MM.1S (cell line): ENCODE measurements at regions not wholly inside any gene's neighbourhood (a gene's known extent, or its start where the extent isn't known, plus 50 kb on each side); places are given as distances from the start of the nearest gene placed in this dataset.
"Not testable (repeated sequence)": the region's sequence is repeated elsewhere in the genome, so short reads cannot be mapped to it uniquely, and the experiment has no call there.

Experiments used
- DNase-seq: peaks from one replicate; pipeline ENCODE4 v3.0.0-alpha.2; 2015
- H2AFZ ChIP-seq: fragments of 300-600 bp; sonication (generic); 2 replicates; pipeline ENCODE4 v1.6.0; 2016; ENCODE audit warnings: antibody characterized with exemption, low read length
- H3F3A ChIP-seq: fragments of 300-600 bp; sonication (generic); 2 replicates; pipeline ENCODE4 v1.6.1; 2016; ENCODE audit warnings: mild to moderate bottlenecking, antibody characterized with exemption, low read length, moderate library complexity, mixed read lengths; ENCODE audit not compliant: insufficient read depth
- H3K27ac ChIP-seq: fragments of 300-600 bp; sonication (generic); 2 replicates; pipeline ENCODE4 v1.5.1; 2016; ENCODE audit warnings: mild to moderate bottlenecking, low read length
- H3K27me3 ChIP-seq: fragments of 300-600 bp; sonication (generic); replicated peaks from 2 replicates; pipeline ENCODE4 v1.6.0; 2016; ENCODE audit warnings: low read length; ENCODE audit not compliant: insufficient read depth
- H3K36me3 ChIP-seq: fragments of 300-600 bp; sonication (generic); replicated peaks from 2 replicates; pipeline ENCODE4 v1.6.1; 2016; ENCODE audit warnings: mild to moderate bottlenecking, low read length, mixed read lengths; ENCODE audit not compliant: insufficient read depth
- H3K4me1 ChIP-seq: fragments of 300-600 bp; sonication (generic); 2 replicates; pipeline ENCODE4 v1.6.1; 2016; ENCODE audit warnings: low read length, mixed read lengths
- H3K4me2 ChIP-seq: fragments of 300-600 bp; sonication (generic); 2 replicates; pipeline ENCODE4 v1.6.0; 2016; ENCODE audit warnings: low read depth, low read length
- H3K4me3 ChIP-seq: fragments of 300-600 bp; sonication (generic); 2 replicates; pipeline ENCODE4 v1.5.1; 2016; ENCODE audit warnings: low read length, mixed read lengths
- H3K79me2 ChIP-seq: fragments of 300-600 bp; sonication (generic); 2 replicates; pipeline ENCODE4 v1.6.1; 2016; ENCODE audit warnings: mixed run types, low read length, mixed read lengths
- H3K9ac ChIP-seq: fragments of 300-600 bp; sonication (generic); 2 replicates; pipeline ENCODE4 v1.6.1; 2016; ENCODE audit warnings: low read length, mixed read lengths
- H3K9me2 ChIP-seq: fragments of 300-600 bp; sonication (generic); replicated peaks from 2 replicates; pipeline ENCODE4 v1.6.1; 2016; ENCODE audit warnings: mild to moderate bottlenecking, low read length, mixed read lengths; ENCODE audit not compliant: insufficient read depth
- H3K9me3 ChIP-seq: fragments of 300-600 bp; sonication (generic); replicated peaks from 2 replicates; pipeline ENCODE4 v1.6.1; 2016; ENCODE audit warnings: mild to moderate bottlenecking, low read length, mixed read lengths; ENCODE audit not compliant: insufficient read depth
- H4K20me1 ChIP-seq: fragments of 300-600 bp; sonication (generic); 2 replicates; pipeline ENCODE4 v1.6.1; 2016; ENCODE audit warnings: mild to moderate bottlenecking, low read length, moderate library complexity, mixed read lengths; ENCODE audit not compliant: insufficient read depth
- EZH2 ChIP-seq: fragments of 300-600 bp; sonication (generic); optimal IDR thresholded peaks from 2 replicates; pipeline ENCODE3; 2017; ENCODE audit warnings: low read depth, mild to moderate bottlenecking, antibody characterized with exemption, low read length, mixed read lengths
- EZH2phosphoT487 ChIP-seq: fragments of 300-600 bp; sonication (generic); IDR thresholded peaks from 2 replicates; pipeline ENCODE4 v1.6.1; 2018; ENCODE audit warnings: antibody characterized with exemption, low read length
- TF ChIP-seq, protein P1 (sequence below): fragments of 300-600 bp; sonication (generic); IDR thresholded peaks from 2 replicates; pipeline ENCODE4 v1.5.1; 2016; ENCODE audit warnings: antibody characterized with exemption, low read length, mixed read lengths

- Histone ChIP-seq H4K20me1 (no peaks in the 10 kb centered on the region), H3K4me1 (no peaks in the 10 kb centered on the region), H3K9me3 (no peaks in the 10 kb centered on the region), H3K4me2 (no peak overlapping the region), H3K27ac (no peak overlapping the region), H3K9me2 (no peaks in the 10 kb centered on the region), H3K36me3 (no peaks in the 10 kb centered on the region), H3K79me2 (no peaks in the 10 kb centered on the region), H3F3A (no peaks in the 10 kb centered on the region), H3K4me3 (no peak overlapping the region), H3K9ac (no peak overlapping the region), H2AFZ (no peak overlapping the region), H3K27me3 (peaks cover 89% of the 10 kb centered on the region)
- no peak for DNase-seq
- TF ChIP-seq EZH2phosphoT487 (no peak), EZH2 (no peak)
- TF ChIP-seq, protein P1, sequence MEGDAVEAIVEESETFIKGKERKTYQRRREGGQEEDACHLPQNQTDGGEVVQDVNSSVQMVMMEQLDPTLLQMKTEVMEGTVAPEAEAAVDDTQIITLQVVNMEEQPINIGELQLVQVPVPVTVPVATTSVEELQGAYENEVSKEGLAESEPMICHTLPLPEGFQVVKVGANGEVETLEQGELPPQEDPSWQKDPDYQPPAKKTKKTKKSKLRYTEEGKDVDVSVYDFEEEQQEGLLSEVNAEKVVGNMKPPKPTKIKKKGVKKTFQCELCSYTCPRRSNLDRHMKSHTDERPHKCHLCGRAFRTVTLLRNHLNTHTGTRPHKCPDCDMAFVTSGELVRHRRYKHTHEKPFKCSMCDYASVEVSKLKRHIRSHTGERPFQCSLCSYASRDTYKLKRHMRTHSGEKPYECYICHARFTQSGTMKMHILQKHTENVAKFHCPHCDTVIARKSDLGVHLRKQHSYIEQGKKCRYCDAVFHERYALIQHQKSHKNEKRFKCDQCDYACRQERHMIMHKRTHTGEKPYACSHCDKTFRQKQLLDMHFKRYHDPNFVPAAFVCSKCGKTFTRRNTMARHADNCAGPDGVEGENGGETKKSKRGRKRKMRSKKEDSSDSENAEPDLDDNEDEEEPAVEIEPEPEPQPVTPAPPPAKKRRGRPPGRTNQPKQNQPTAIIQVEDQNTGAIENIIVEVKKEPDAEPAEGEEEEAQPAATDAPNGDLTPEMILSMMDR = no peak
Measured at GRCh38 chr9:135179976-135180375, 92.5 kb downstream of the OLFM1 start.

DNA sequence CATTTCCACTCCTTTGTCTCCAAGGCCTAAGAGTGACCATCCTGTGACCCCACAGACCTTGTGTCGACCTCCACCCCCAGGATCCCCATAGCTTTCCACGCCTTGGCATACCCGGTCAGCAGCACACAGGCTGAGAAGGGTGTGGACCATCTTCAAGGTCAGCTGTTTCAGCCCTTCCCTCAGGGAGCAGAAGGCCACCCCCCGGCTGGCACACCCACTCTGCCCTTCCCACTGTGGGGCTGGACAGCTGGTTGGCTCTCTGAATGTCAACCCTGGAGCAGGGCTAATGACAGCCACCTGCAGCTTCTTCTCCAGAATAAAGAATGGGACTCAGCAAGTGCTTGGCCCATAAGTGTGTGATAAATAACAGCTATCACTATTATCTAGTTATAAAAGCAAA is 93.1 kb downstream of the OLFM1 start:
- no peak overlapping the region for H3K4me2 ChIP-seq
- H3K4me3 ChIP-seq = no peak overlapping the region
- H3K9me2 ChIP-seq = no peaks in the 10 kb centered on the region
- TF ChIP-seq, protein P1 = no peak
- H3K9ac ChIP-seq = no peak overlapping the region
- H2AFZ ChIP-seq = no peak overlapping the region
- H3F3A ChIP-seq = no peaks in the 10 kb centered on the region
- H3K79me2 ChIP-seq = no peaks in the 10 kb centered on the region
- no peaks in the 10 kb centered on the region for H4K20me1 ChIP-seq
- H3K27me3 ChIP-seq = peaks cover 89% of the 10 kb centered on the region
- no peaks in the 10 kb centered on the region for H3K36me3 ChIP-seq
- no peaks in the 10 kb centered on the region for H3K9me3 ChIP-seq
- H3K4me1 ChIP-seq = no peaks in the 10 kb centered on the region
- H3K27ac ChIP-seq = no peak overlapping the region
- DNase-seq = no peak

- H3K36me3 ChIP-seq = no peaks in the 10 kb centered on the region
- H3K9me2 ChIP-seq = no peaks in the 10 kb centered on the region
- no peaks in the 10 kb centered on the region for H3K9me3 ChIP-seq
- H3K4me3 ChIP-seq = no peak overlapping the region
- no peak overlapping the region for H2AFZ ChIP-seq
- H3K27ac ChIP-seq = no peak overlapping the region
- no peaks in the 10 kb centered on the region for H3K79me2 ChIP-seq
- no peak overlapping the region for H3K9ac ChIP-seq
- H3K4me1 ChIP-seq = no peaks in the 10 kb centered on the region
- DNase-seq = no peak
- peaks cover 89% of the 10 kb centered on the region for H3K27me3 ChIP-seq
- TF ChIP-seq EZH2 (no peak), EZH2phosphoT487 (no peak)
- TF ChIP-seq, protein P1 = no peak
- no peaks in the 10 kb centered on the region for H4K20me1 ChIP-seq
- H3F3A ChIP-seq = no peaks in the 10 kb centered on the region
- no peak overlapping the region for H3K4me2 ChIP-seq
Measured at GRCh38 chr9:135181336-135181735, 93.9 kb downstream of the OLFM1 start.

GRCh38 chr9:135181841-135182240 is 94.4 kb downstream of the OLFM1 start:
- H3K4me1 ChIP-seq, H3K9me3 ChIP-seq, H3K9ac ChIP-seq, DNase-seq, H3K9me2 ChIP-seq, H3K27ac ChIP-seq, H3K36me3 ChIP-seq, H4K20me1 ChIP-seq, H3K79me2 ChIP-seq, H3K4me2 ChIP-seq, H3F3A ChIP-seq, H3K4me3 ChIP-seq, H2AFZ ChIP-seq: not testable (repeated sequence)
- peaks cover 89% of the 10 kb centered on the region for H3K27me3 ChIP-seq
